Rectal smooth muscle tissue (tissue), 1 donor: ENCODE measurements at regions not wholly inside any gene's neighbourhood (a gene's known extent, or its start where the extent isn't known, plus 50 kb on each side); places are given as distances from the start of the nearest gene placed in this dataset.
"Not testable (repeated sequence)": the region's sequence is repeated elsewhere in the genome, so short reads cannot be mapped to it uniquely, and the experiment has no call there.

Source experiments
- H3K27ac ChIP-seq: one replicate; pipeline ENCODE4 v1.7.0; 2013; ENCODE audit warnings: low read depth, low read length, inconsistent platforms
- H3K27me3 ChIP-seq: one replicate; pipeline ENCODE4 v1.7.0; 2013; ENCODE audit warnings: low read length; ENCODE audit not compliant: control insufficient read depth, insufficient read depth
- H3K36me3 ChIP-seq: one replicate; pipeline ENCODE4 v1.7.0; 2013; ENCODE audit warnings: low read length; ENCODE audit not compliant: control insufficient read depth, insufficient read depth
- H3K4me1 ChIP-seq: one replicate; pipeline ENCODE4 v1.7.0; 2013; ENCODE audit warnings: low read length; ENCODE audit not compliant: control insufficient read depth, insufficient read depth
- H3K4me3 ChIP-seq: one replicate; pipeline ENCODE4 v1.7.0; 2013; ENCODE audit warnings: low read length
- H3K9ac ChIP-seq: one replicate; pipeline ENCODE4 v1.7.0; 2013; ENCODE audit warnings: low read length

- no peaks in the 10 kb centered on the region for H3K4me1 ChIP-seq
- no peaks in the 10 kb centered on the region for H3K36me3 ChIP-seq
- no peak overlapping the region for H3K4me3 ChIP-seq
- H3K27me3 ChIP-seq = no peaks in the 10 kb centered on the region
- no peak overlapping the region for H3K27ac ChIP-seq
- no peak overlapping the region for H3K9ac ChIP-seq
Measured at GRCh38 chr3:14263317-14264005, 84.8 kb downstream of the LSM3 start.

- no peak overlapping the region for H3K27ac ChIP-seq
- no peaks in the 10 kb centered on the region for H3K4me1 ChIP-seq
- H3K9ac ChIP-seq = no peak overlapping the region
- H3K36me3 ChIP-seq = no peaks in the 10 kb centered on the region
- H3K27me3 ChIP-seq = no peaks in the 10 kb centered on the region
- H3K4me3 ChIP-seq = no peak overlapping the region
Measured at GRCh38 chr3:14265246-14265962, 86.8 kb downstream of the LSM3 start.

- no peaks in the 10 kb centered on the region for H3K36me3 ChIP-seq
- no peaks in the 10 kb centered on the region for H3K4me1 ChIP-seq
- no peak overlapping the region for H3K4me3 ChIP-seq
- H3K27me3 ChIP-seq = no peaks in the 10 kb centered on the region
- H3K9ac ChIP-seq = no peak overlapping the region
- H3K27ac ChIP-seq = no peak overlapping the region
Measured at GRCh38 chr3:14266361-14266760, 87.7 kb downstream of the LSM3 start.

- H3K36me3 ChIP-seq = no peaks in the 10 kb centered on the region
- no peaks in the 10 kb centered on the region for H3K4me1 ChIP-seq
- H3K27me3 ChIP-seq = no peaks in the 10 kb centered on the region
Measured at GRCh38 chr3:14267976-14268375, 89.4 kb downstream of the LSM3 start.

DNA sequence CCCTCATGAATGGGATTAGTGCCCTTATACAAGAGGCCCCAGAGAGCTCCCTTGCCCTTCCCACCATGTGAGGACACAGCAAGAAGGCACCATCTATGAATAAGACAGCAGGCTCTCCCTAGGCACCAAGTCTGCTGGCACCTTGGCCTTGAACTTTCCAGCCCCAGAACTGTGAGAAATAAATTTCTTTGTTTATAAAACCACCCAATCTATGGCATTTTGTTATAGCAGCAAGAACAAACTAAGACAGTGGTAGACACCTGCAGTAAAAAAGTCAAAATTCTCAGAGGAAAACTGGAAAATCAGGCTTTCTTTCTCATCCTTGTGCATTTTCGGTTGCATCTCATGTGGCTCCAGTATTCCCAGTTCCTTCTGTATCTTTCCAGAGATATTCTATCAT is 90.3 kb downstream of the LSM3 start:
- Histone ChIP-seq H3K4me3 (no peak overlapping the region), H3K27ac (no peak overlapping the region), H3K9ac (no peak overlapping the region), H3K27me3 (no peaks in the 10 kb centered on the region), H3K36me3 (no peaks in the 10 kb centered on the region), H3K4me1 (no peaks in the 10 kb centered on the region)

More at GRCh38 chr3:14267976-14268375, 89.4 kb downstream of the LSM3 start:
- Histone ChIP-seq H3K27ac (no peak overlapping the region), H3K4me3 (no peak overlapping the region), H3K9ac (no peak overlapping the region)

- H3K27ac ChIP-seq, H3K4me1 ChIP-seq, H3K36me3 ChIP-seq, H3K27me3 ChIP-seq, H3K9ac ChIP-seq, H3K4me3 ChIP-seq: not testable (repeated sequence)
Measured at GRCh38 chr3:14272041-14272958, 93.7 kb downstream of the LSM3 start.

- H3K36me3 ChIP-seq, H3K4me1 ChIP-seq, H3K27me3 ChIP-seq, H3K27ac ChIP-seq, H3K4me3 ChIP-seq, H3K9ac ChIP-seq: not testable (repeated sequence)
Measured at GRCh38 chr3:14272959-14273560, 94.4 kb downstream of the LSM3 start.

DNA sequence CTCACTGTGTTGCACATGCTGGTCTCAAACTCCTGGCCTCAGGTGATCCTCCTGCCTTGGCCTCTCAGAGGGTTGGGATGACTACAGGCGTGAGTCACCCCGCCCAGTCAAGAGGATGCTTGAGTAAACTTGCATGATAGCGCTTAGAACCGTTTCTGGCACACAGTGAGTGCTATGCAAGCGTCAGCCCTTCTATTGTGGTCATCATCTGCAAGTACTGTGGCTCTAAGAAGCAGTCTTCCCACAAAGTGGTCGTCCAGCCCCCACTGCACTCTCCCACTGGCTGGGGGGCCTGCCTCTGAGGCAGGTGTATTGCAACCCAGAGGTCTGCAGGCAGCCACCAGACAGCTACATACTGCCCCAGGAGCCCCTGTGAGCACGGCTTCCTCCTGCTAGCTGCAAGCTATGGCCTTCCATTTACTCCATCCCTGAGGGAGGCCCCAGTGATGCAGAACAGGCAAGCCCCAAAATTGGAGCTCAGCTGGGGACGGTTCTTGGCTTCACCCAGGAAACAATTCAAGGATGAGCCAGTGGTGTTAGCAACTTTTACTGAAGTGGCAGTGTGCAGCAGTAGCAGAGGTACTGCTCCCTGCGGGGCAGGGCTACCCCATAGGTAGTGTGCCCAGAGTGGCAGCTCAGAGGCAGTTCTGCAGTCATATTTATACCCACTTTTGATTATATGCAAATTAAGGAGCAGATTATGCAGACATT is 95.4 kb downstream of the LSM3 start:
- H3K27me3 ChIP-seq = no peaks in the 10 kb centered on the region
- no peak overlapping the region for H3K4me3 ChIP-seq
- H3K36me3 ChIP-seq = no peaks in the 10 kb centered on the region
- no peak overlapping the region for H3K27ac ChIP-seq
- H3K9ac ChIP-seq = no peak overlapping the region
- H3K4me1 ChIP-seq = no peaks in the 10 kb centered on the region

- no peak overlapping the region for H3K4me3 ChIP-seq
- no peaks in the 10 kb centered on the region for H3K4me1 ChIP-seq
- no peaks in the 10 kb centered on the region for H3K36me3 ChIP-seq
- no peaks in the 10 kb centered on the region for H3K27me3 ChIP-seq
- no peak overlapping the region for H3K27ac ChIP-seq
- H3K9ac ChIP-seq = no peak overlapping the region
Measured at GRCh38 chr3:14274612-14274936, 96.0 kb downstream of the LSM3 start.

DNA sequence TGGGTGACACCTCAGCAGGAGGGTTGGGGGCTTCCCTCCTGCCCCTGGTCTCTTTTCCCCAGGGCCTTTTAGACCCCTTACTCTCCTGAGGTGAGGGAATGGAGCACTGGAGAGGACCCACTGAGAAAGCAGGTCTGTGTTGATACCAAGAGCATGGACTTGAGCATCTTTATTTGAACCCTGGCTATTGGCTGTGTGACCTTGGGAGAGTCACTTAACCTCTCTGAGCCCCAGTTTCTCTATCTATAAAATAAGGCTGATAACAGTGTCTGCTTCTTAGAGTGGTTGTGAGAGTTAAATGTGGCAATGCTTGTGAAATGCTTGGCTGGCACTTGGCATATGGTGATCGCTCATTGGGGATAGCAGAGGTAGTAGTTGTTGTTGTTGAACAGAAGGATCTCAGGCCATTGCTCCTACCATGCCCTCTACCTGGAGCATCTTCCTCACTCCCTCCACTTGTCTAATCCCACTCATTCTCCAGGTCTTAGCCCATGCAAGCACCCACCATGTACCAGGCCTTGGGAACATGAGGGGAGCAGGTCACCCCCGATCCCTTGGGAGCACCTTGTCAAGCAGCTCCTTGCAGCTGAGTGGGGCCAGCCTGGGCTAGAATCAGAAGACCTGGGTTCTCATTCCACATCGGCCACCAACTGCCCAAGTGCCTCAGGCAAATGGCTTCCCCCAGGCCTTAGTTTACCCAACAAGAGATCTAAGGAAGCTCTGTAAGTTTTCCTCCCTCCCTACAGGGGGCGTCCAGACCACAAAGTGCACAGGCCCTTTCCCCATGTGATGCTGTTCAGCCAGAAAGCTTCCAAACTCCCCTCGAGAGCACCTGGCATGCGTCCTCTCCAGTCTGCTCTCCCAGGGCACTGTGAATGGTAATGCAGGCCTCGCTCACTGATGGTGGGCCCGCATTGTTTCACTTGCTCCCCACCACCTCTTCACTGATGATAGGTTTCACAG is 96.7 kb downstream of the LSM3 start:
- H3K9ac ChIP-seq = no peak overlapping the region
- no peaks in the 10 kb centered on the region for H3K36me3 ChIP-seq
- H3K4me1 ChIP-seq = no peaks in the 10 kb centered on the region
- no peaks in the 10 kb centered on the region for H3K27me3 ChIP-seq
- H3K4me3 ChIP-seq = no peak overlapping the region
- no peak overlapping the region for H3K27ac ChIP-seq
